GM18870 (cell line): ENCODE measurements at regions not wholly inside any gene's neighbourhood (a gene's known extent, or its start where the extent isn't known, plus 50 kb on each side); places are given as distances from the start of the nearest gene placed in this dataset.

ENCODE experiments used
- ATAC-seq: cut with Tn5 transposase; IDR thresholded peaks from one replicate; pipeline ENCODE4 v1.9.1; 2021; ENCODE audit warnings: moderate library complexity; ENCODE audit not compliant: unreplicated experiment

GRCh38 chr13:106302843-106303242 lies 232.6 kb downstream of the EFNB2 start:
- no peak for ATAC-seq

- no peak for ATAC-seq
Measured at GRCh38 chr13:106302011-106302410, 233.5 kb downstream of the EFNB2 start.

GRCh38 chr13:106299621-106300020 lies 235.8 kb downstream of the EFNB2 start:
- ATAC-seq: no peak

GRCh38 chr13:106297283-106297682 lies 238.2 kb downstream of the EFNB2 start:
- ATAC-seq: no peak

GRCh38 chr13:106296723-106297122 lies 238.7 kb downstream of the EFNB2 start:
- no peak for ATAC-seq

GRCh38 chr13:106295971-106296370 lies 239.5 kb downstream of the EFNB2 start:
- ATAC-seq: no peak

- ATAC-seq: no peak
Measured at GRCh38 chr13:106291006-106291405, 244.5 kb downstream of the EFNB2 start.

GRCh38 chr13:106287351-106287750 lies 248.1 kb downstream of the EFNB2 start:
- ATAC-seq: no peak

GRCh38 chr13:106286811-106287210 lies 248.7 kb downstream of the EFNB2 start:
- peak; percentile 94 for ATAC-seq

- no peak for ATAC-seq
Measured at GRCh38 chr13:106284358-106284757, 251.1 kb downstream of the EFNB2 start.

GRCh38 chr13:106281426-106281825 lies 254.0 kb downstream of the EFNB2 start:
- ATAC-seq: no peak

- ATAC-seq: no peak
Measured at GRCh38 chr13:106277484-106278154, 257.8 kb downstream of the EFNB2 start.

GRCh38 chr13:106276876-106277275 lies 258.6 kb downstream of the EFNB2 start:
- ATAC-seq: no peak

GRCh38 chr13:106275446-106276032 lies 259.9 kb downstream of the EFNB2 start:
- no peak for ATAC-seq

GRCh38 chr13:106274551-106275203 lies 260.8 kb downstream of the EFNB2 start:
- no peak for ATAC-seq

- no peak for ATAC-seq
Measured at GRCh38 chr13:106263801-106264200, 271.7 kb downstream of the EFNB2 start.

- no peak for ATAC-seq
Measured at GRCh38 chr13:106262886-106263285, 272.6 kb downstream of the EFNB2 start.

- no peak for ATAC-seq
Measured at GRCh38 chr13:106261450-106261849, 274.0 kb downstream of the EFNB2 start.

GRCh38 chr13:106260352-106260751 lies 275.1 kb downstream of the EFNB2 start:
- no peak for ATAC-seq

GRCh38 chr13:106259928-106260327 lies 275.5 kb downstream of the EFNB2 start:
- no peak for ATAC-seq

GRCh38 chr13:106246666-106247188 lies 288.7 kb downstream of the EFNB2 start:
- ATAC-seq: no peak

GRCh38 chr13:106246242-106246641 lies 289.2 kb downstream of the EFNB2 start:
- no peak for ATAC-seq
